Kidney (tissue), 13 donors: ENCODE measurements at regions not wholly inside any gene's neighbourhood (a gene's known extent, or its start where the extent isn't known, plus 50 kb on each side); places are given as distances from the start of the nearest gene placed in this dataset.

Experiments used
- DNase-seq, 5 donors: peaks; one replicate each; pipeline ENCODE4 v3.0.0-alpha.2; 2013 to 2020
- FAIRE-seq: peaks from 2 replicates; lab custom pipeline; 2012; peaks lifted over from hg19 to GRCh38; lab: Jason Lieb, UNC
- H3K27ac ChIP-seq, 2 donors: one replicate each; pipeline ENCODE4 v1.7.0; 2013; ENCODE audit warnings: low read depth in 2 of 2, low read length in 2 of 2, inconsistent platforms in 1 of 2
- H3K27me3 ChIP-seq: one replicate; pipeline ENCODE4 v1.7.1; 2013; ENCODE audit warnings: low read length, inconsistent platforms; ENCODE audit not compliant: control insufficient read depth, insufficient read depth
- H3K36me3 ChIP-seq, 3 donors: one replicate each; pipeline versions ENCODE4 v1.7.0 to v1.7.1; 2013; ENCODE audit warnings: low read length in 3 of 3, control low read depth in 1 of 3, inconsistent platforms in 1 of 3; ENCODE audit not compliant: insufficient read depth in 3 of 3, control insufficient read depth in 2 of 3
- H3K4me1 ChIP-seq, 3 donors: one replicate each; pipeline versions ENCODE4 v1.7.0 to v1.7.1; 2013; ENCODE audit warnings: low read length in 3 of 3, inconsistent platforms in 1 of 3, low read depth in 1 of 3; ENCODE audit not compliant: control insufficient read depth in 2 of 3, insufficient read depth in 2 of 3
- H3K4me3 ChIP-seq, 3 donors: one replicate each; pipeline versions ENCODE4 v1.7.0 to v1.8.1; 2013; ENCODE audit warnings: low read length in 3 of 3, control low read depth in 1 of 3, inconsistent platforms in 1 of 3
- H3K9ac ChIP-seq, 3 donors: one replicate each; pipeline versions ENCODE4 v1.7.0 to v1.7.1; 2013; ENCODE audit warnings: low read length in 3 of 3, control low read depth in 1 of 3, inconsistent platforms in 1 of 3
- H3K9me3 ChIP-seq, 3 donors: one replicate each; pipeline versions ENCODE4 v1.7.0 to v1.7.1; 2013; ENCODE audit warnings: low read length in 3 of 3, control low read depth in 1 of 3, inconsistent platforms in 1 of 3; ENCODE audit not compliant: control insufficient read depth in 2 of 3, insufficient read depth in 1 of 3
- intact Hi-C: fragments of 100-400 bp; cut with DNase I; formaldehyde crosslinking; loops from one replicate; pipeline ENCODE4 v1.11.1; 2022
- TF ChIP-seq, protein P1 (sequence below): IDR thresholded peaks from 3 replicates; pipeline ENCODE4 v1.5.1; 2012; ENCODE audit warnings: mild to moderate bottlenecking, moderate library complexity, borderline replicate concordance; ENCODE audit not compliant: insufficient read depth; ENCODE audit errors: extremely low read depth
- donor health status: control.
- donor health status: control.
- donor health status: control.
- donor health status: control.
- donor health status: control.
- donor health status: DM: yes; HTN: yes; CAD: no.
- donor health status: Normal renal cell carcinoma (clear cell type).

DNA sequence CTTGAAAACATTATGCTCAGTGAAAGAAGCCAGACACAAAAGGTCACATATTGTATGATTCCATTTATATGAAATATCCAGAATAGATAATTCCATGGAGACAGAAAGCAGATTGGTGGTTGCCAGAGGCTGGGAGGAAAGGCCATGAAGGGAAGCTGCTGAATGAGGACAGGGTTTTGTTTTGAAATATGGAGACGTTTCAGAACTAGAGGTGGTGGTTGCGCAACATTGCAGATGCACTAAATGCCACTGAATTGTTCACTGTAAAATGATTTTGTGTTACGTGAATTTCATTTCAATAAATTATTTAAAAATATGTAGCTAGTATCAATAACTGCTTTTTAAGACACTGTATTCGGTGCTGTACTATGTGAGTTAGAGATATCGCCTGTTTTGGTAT is 101.7 kb upstream of the ZNF236 start:
- no peaks in the 10 kb centered on the region for H3K27me3 ChIP-seq
- no peak overlapping the region for H3K4me3 ChIP-seq
- no peak overlapping the region for H3K27ac ChIP-seq
- intact Hi-C loops, result no loop called here
- TF ChIP-seq, protein P1, sequence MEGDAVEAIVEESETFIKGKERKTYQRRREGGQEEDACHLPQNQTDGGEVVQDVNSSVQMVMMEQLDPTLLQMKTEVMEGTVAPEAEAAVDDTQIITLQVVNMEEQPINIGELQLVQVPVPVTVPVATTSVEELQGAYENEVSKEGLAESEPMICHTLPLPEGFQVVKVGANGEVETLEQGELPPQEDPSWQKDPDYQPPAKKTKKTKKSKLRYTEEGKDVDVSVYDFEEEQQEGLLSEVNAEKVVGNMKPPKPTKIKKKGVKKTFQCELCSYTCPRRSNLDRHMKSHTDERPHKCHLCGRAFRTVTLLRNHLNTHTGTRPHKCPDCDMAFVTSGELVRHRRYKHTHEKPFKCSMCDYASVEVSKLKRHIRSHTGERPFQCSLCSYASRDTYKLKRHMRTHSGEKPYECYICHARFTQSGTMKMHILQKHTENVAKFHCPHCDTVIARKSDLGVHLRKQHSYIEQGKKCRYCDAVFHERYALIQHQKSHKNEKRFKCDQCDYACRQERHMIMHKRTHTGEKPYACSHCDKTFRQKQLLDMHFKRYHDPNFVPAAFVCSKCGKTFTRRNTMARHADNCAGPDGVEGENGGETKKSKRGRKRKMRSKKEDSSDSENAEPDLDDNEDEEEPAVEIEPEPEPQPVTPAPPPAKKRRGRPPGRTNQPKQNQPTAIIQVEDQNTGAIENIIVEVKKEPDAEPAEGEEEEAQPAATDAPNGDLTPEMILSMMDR, result no peak
- FAIRE-seq (no peak), DNase-seq (no peak)
- H3K9me3 ChIP-seq, result no peaks in the 10 kb centered on the region
- H3K4me1 ChIP-seq, result no peaks in the 10 kb centered on the region
- no peaks in the 10 kb centered on the region for H3K36me3 ChIP-seq
- H3K9ac ChIP-seq, result no peak overlapping the region

DNA sequence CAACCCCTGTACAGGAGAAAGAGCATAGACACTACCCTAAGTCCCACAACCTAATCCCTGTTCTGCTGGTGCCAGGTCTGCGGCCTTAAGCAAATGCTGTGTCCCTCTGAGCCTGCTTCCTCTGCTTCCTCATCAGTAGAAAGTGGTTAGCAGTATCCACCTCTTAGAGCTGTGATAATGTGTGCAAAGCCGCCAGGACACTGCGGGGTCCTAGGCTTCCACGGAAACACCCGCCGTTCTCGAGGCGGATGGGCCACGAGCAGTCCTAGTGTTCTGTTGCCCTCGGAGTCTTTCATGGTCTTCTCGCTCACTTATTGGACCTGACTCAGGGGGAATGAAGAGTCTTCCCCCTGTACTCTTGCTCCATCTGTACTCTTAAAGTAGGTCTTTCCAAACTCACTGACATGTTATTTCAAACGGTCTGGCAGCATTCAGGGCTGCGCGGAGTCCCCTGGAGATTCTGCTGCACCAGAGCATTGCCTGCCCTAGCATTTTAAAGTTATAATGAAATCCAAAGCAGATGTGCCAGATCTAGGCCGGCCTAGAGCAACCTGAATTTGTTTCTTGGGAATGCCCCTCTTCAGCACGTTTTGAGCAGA is 107.2 kb upstream of the ZNF236 start:
- TF ChIP-seq, protein P1, result no peak
- no peaks in the 10 kb centered on the region for H3K4me1 ChIP-seq
- DNase-seq (no peak), FAIRE-seq (no peak)
- H3K9me3 ChIP-seq, result no peaks in the 10 kb centered on the region
- H3K9ac ChIP-seq, result no peak overlapping the region
- no peaks in the 10 kb centered on the region for H3K27me3 ChIP-seq
- H3K36me3 ChIP-seq, result no peaks in the 10 kb centered on the region
- no peak overlapping the region for H3K4me3 ChIP-seq
- intact Hi-C loops, result no loop called here
- no peak overlapping the region for H3K27ac ChIP-seq

DNA sequence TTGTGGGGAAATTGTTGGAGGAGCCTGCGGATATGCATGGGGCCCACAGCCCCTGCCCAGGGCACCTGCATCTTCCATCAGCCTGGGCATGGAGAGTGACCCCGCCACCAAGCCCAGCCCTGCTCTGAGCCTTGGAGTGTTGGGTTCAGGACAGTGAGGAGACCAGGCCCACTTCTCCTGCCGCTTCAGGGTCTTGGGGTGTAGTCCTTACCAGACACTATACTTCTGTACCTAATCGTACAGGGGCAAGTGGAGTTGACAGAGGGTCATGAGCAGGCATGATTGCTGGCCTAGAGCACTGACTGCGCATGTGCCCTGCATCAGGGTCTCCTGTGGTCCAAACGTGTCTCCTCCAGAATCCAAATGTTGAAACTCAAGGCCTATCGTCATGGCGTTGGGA is 108.9 kb upstream of the ZNF236 start:
- FAIRE-seq (no peak), DNase-seq (no peak)
- H3K27me3 ChIP-seq, result no peaks in the 10 kb centered on the region
- no peaks in the 10 kb centered on the region for H3K9me3 ChIP-seq
- no peaks in the 10 kb centered on the region for H3K36me3 ChIP-seq
- no peak overlapping the region for H3K4me3 ChIP-seq
- intact Hi-C loops, result no loop called here
- TF ChIP-seq, protein P1, result no peak
- H3K9ac ChIP-seq, result no peak overlapping the region
- no peaks in the 10 kb centered on the region for H3K4me1 ChIP-seq
- H3K27ac ChIP-seq, result no peak overlapping the region
